Body of pancreas (tissue), 4 donors: ENCODE measurements at regions not wholly inside any gene's neighbourhood (a gene's known extent, or its start where the extent isn't known, plus 50 kb on each side); places are given as distances from the start of the nearest gene placed in this dataset.

Source experiments
- ATAC-seq: fragments of 150-250 bp; one replicate; pipeline ENCODE4 v1.9.1; 2016
- DNase-seq, 4 donors: peaks; one replicate each; pipeline ENCODE4 v3.0.0-alpha.2; 2019
- H3K27ac ChIP-seq, 4 donors: fragments of 200-600 bp; sonication (generic); 1 replicate in 3 of 4; 2 replicates in 1 of 4; pipeline versions ENCODE4 v1.5.1 to v1.6.1; 2016 to 2019; ENCODE audit warnings: mild to moderate bottlenecking in 1 of 4, mixed read lengths in 1 of 4, moderate library complexity in 1 of 4
- H3K27me3 ChIP-seq, 2 donors: fragments of 200-600 bp; sonication (generic); one replicate each; pipeline ENCODE4 v1.6.0; 2016; ENCODE audit warnings: mild to moderate bottlenecking in 1 of 2
- H3K36me3 ChIP-seq, 2 donors: fragments of 200-600 bp; sonication (generic); replicated peaks in 1 of 2; 2 replicates each; pipeline ENCODE4 v1.5.1; 2016; ENCODE audit warnings: low read depth in 2 of 2; ENCODE audit not compliant: insufficient read depth in 1 of 2
- H3K4me1 ChIP-seq: fragments of 200-600 bp; sonication (generic); one replicate; pipeline ENCODE4 v1.6.0; 2016
- H3K4me3 ChIP-seq, 2 donors: fragments of 200-600 bp; sonication (generic); 1 replicate in 1 of 2; 2 replicates in 1 of 2; pipeline ENCODE4 v1.5.1; 2016 to 2019
- H3K9me3 ChIP-seq, 3 donors: fragments of 200-600 bp; sonication (generic); 1 replicate in 2 of 3; 2 replicates in 1 of 3; pipeline ENCODE4 v1.5.1; 2016
- POLR2A ChIP-seq, 3 donors: fragments of 450-650 bp; IDR thresholded peaks; one replicate each; pipeline ENCODE4 v1.6.1; 2016; ENCODE audit warnings: antibody characterized with exemption in 3 of 3, mild to moderate bottlenecking in 2 of 3
- WGBS, 2 donors: methylation state at CpG; one replicate each; pipeline ENCODE4 v1.1.5; 2017; 5-methylcytosine and 5-hydroxymethylcytosine counted together
- intact Hi-C: fragments of 100-400 bp; cut with DNase I; formaldehyde crosslinking; loops from one replicate; pipeline ENCODE4 v1.15.1; 2023
- TF ChIP-seq, protein P1 (sequence below), 7 experiments: fragments of 450-650 bp in 4 of 7; fragments of 200-600 bp in 3 of 7; sonication (generic) in 3 of 7; IDR thresholded peaks; one replicate each; pipeline ENCODE4 v1.5.1; 2016 to 2019; ENCODE audit warnings: antibody characterized with exemption in 7 of 7

DNA sequence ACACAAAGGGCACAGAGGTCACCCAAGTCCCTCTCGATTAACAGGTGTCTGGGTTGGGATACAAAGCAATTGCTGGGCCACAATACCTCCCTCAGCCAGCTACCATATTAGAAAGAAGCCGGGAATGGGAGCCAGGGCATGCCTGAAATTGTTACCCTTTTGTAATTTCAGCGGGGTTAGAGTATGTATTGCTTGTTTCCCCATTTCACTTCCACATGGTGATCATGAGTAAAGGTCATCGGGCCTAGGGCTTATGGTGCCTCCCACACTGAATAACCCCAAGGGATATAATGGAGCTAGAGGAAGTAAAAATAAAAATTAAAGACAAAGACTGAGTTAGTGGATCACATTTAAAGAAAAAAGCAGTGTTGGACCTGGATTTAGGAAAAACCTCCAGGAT, 437.2 kb upstream of the KLHL29 start:
- ATAC-seq (no peak), DNase-seq (no peak)
- Histone ChIP-seq H3K27me3 (no peaks in the 10 kb centered on the region), H3K4me3 (no peak overlapping the region), H3K36me3 (no peaks in the 10 kb centered on the region), H3K27ac (no peak overlapping the region), H3K9me3 (no peaks in the 10 kb centered on the region), H3K4me1 (no peaks in the 10 kb centered on the region)
- intact Hi-C loops: no loop called here
- no peak for TF ChIP-seq POLR2A (IDR thresholded peaks at IDR 0.05)
- TF ChIP-seq, protein P1, sequence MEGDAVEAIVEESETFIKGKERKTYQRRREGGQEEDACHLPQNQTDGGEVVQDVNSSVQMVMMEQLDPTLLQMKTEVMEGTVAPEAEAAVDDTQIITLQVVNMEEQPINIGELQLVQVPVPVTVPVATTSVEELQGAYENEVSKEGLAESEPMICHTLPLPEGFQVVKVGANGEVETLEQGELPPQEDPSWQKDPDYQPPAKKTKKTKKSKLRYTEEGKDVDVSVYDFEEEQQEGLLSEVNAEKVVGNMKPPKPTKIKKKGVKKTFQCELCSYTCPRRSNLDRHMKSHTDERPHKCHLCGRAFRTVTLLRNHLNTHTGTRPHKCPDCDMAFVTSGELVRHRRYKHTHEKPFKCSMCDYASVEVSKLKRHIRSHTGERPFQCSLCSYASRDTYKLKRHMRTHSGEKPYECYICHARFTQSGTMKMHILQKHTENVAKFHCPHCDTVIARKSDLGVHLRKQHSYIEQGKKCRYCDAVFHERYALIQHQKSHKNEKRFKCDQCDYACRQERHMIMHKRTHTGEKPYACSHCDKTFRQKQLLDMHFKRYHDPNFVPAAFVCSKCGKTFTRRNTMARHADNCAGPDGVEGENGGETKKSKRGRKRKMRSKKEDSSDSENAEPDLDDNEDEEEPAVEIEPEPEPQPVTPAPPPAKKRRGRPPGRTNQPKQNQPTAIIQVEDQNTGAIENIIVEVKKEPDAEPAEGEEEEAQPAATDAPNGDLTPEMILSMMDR (IDR thresholded peaks at IDR 0.05): no peak
- 86 to 97% methylated on average over 4 of the region's 4 CpGs for WGBS, 2 donors

DNA sequence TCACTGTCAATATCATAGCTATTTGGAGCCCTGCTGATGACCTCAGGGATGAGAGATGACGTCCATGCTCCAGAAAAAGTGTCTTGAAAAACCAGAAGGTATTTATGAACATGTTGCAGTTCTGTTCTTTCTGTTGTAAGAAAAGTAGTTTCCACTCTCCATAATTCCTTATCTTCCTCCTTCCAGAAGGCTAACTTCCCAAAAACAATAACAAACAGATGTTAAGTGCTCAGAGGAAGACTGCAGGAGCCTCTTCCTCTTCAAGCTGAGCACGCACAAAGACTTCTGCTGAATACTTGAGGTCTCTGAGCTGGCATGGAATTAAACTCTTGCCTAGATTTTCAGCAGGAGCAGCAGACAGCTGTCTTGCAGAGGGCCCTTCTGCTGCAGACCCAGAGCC, 434.5 kb upstream of the KLHL29 start:
- DNase-seq (no peak), ATAC-seq (no peak)
- WGBS, 2 donors: 40 to 41% methylated on average over 2 of the region's 2 CpGs
- intact Hi-C loops: no loop called here
- Histone ChIP-seq H3K27ac (no peak overlapping the region), H3K4me1 (no peaks in the 10 kb centered on the region), H3K4me3 (no peak overlapping the region), H3K9me3 (no peaks in the 10 kb centered on the region), H3K36me3 (no peaks in the 10 kb centered on the region), H3K27me3 (no peaks in the 10 kb centered on the region)
- TF ChIP-seq, protein P1 (IDR thresholded peaks at IDR 0.05): no peak
- TF ChIP-seq POLR2A (IDR thresholded peaks at IDR 0.05): no peak

DNA sequence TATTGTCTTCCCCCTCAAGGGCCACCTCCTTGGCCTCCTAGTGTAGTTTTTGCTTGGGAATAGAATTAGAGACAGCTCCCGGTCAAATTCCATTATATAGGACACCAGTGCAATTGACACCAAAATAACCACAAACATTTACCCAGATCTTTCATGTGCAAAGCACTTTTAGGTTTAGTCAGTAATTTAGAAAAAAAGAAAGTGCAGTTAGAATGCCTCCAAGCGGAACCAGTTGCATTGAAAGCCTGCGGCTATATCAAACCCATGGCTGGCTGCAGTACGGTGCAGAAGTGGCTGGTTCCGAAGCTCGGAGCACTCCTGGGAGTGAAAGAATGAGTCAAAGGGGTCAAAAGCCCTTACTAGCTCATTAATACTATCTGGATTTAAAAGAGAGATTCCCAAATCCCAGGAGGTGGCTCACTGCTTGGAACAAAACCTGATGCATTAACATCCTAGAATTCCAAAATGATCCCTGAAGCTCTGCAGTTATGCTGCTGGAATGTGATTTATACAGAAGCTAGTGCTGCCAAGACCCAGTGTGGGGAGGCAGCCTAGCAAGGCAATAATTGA, 432.2 kb upstream of the KLHL29 start:
- TF ChIP-seq, protein P1 (IDR thresholded peaks at IDR 0.05): no peak
- TF ChIP-seq POLR2A (IDR thresholded peaks at IDR 0.05): no peak
- Histone ChIP-seq H3K36me3 (no peaks in the 10 kb centered on the region), H3K27ac (no peak overlapping the region), H3K4me3 (no peak overlapping the region), H3K9me3 (no peaks in the 10 kb centered on the region), H3K27me3 (no peaks in the 10 kb centered on the region), H3K4me1 (no peaks in the 10 kb centered on the region)
- 67 to 79% methylated on average over 6 of the region's 6 CpGs for WGBS, 2 donors
- intact Hi-C loops: no loop called here
- ATAC-seq (no peak), DNase-seq (no peak)

DNA sequence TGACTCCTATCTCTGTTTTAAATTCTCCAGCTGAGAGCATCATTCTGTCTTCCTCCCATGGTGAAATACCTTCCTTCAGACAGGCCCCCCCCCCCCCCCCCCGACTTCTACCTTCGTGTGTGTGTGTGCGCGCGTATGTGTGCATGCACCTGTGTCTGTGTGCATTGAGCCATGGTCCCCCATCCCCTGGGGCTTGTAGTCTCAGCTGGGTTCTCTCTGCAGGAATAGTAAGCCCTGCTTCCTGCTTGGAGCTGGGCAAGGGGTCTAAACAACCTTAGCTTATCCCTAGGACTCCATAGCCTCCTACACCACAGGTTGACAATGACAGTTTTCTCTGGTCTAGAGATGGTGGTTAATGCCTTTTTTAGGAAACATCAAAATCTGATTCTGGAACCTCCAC, 427.5 kb upstream of the KLHL29 start:
- WGBS, 2 donors: 67 to 80% methylated on average over 5 of the region's 5 CpGs
- intact Hi-C loops: no loop called here
- no peaks in the 10 kb centered on the region for H3K27me3 ChIP-seq
- TF ChIP-seq POLR2A (IDR thresholded peaks at IDR 0.05): no peak
- TF ChIP-seq, protein P1 (IDR thresholded peaks at IDR 0.05): no peak
- no peak overlapping the region for H3K4me3 ChIP-seq
- H3K9me3 ChIP-seq: no peaks in the 10 kb centered on the region
- H3K4me1 ChIP-seq: no peaks in the 10 kb centered on the region
- H3K27ac ChIP-seq: no peak overlapping the region
- ATAC-seq (no peak), DNase-seq (no peak)
- no peaks in the 10 kb centered on the region for H3K36me3 ChIP-seq

DNA sequence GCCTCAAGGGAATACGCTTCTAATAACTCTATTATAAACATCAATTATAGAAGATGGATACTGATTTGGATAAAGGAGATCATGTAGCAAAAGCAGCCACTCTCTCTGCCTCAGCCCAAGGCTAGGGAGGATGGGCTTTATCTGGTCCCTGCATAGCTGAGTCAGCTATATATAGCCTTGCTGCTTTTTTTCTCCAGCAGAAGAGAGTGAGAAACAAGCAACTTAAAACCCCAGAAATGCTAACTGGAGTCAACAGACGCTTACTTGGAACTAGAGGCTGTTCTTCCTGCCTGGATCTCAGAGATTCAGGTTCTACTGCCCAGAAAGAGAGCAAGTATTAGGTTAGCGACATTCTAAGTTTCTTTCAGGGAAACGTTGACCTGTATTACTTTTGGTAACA, 426.7 kb upstream of the KLHL29 start:
- no peak for ATAC-seq
- TF ChIP-seq POLR2A (IDR thresholded peaks at IDR 0.05): no peak
- TF ChIP-seq, protein P1 (IDR thresholded peaks at IDR 0.05): no peak
- H3K27ac ChIP-seq: no peak overlapping the region
- no peak overlapping the region for H3K4me3 ChIP-seq
- H3K27me3 ChIP-seq: no peaks in the 10 kb centered on the region
- H3K4me1 ChIP-seq: no peaks in the 10 kb centered on the region
- intact Hi-C loops: no loop called here
- WGBS, 2 donors: 57 to 70% methylated on average over 4 of the region's 4 CpGs
- no peak for DNase-seq
- H3K9me3 ChIP-seq: no peaks in the 10 kb centered on the region
- H3K36me3 ChIP-seq: no peaks in the 10 kb centered on the region
